BE2C (cell line): ENCODE measurements at regions not wholly inside any gene's neighbourhood (a gene's known extent, or its start where the extent isn't known, plus 50 kb on each side); places are given as distances from the start of the nearest gene placed in this dataset.

ENCODE experiments used
- DNase-seq: peaks from one replicate; pipeline ENCODE4 v3.0.0-alpha.2; 2020
- H3K27me3 ChIP-seq: fragments of 250-450 bp; sonication (Bioruptor Pico); 2 replicates; pipeline ENCODE4 v1.5.1; 2020; ENCODE audit warnings: mild to moderate bottlenecking
- H3K36me3 ChIP-seq: fragments of 250-450 bp; sonication (Bioruptor Pico); 2 replicates; pipeline ENCODE4 v1.5.1; 2020; ENCODE audit warnings: mild to moderate bottlenecking
- H3K4me1 ChIP-seq: fragments of 250-450 bp; sonication (Bioruptor Pico); 2 replicates; pipeline ENCODE4 v1.5.1; 2020
- H3K4me3 ChIP-seq: 2 replicates; pipeline ENCODE4 v1.5.1; 2011; ENCODE audit warnings: low read depth, low read length
- H3K9me3 ChIP-seq: fragments of 250-450 bp; sonication (Bioruptor Pico); 2 replicates; pipeline ENCODE4 v1.5.1; 2020
- CTCF ChIP-seq: IDR thresholded peaks from 2 replicates; pipeline ENCODE4 v1.5.1; 2012; ENCODE audit warnings: mild to moderate bottlenecking, low read depth, low read length

GRCh38 chr2:147374423-147374811 lies 470.4 kb upstream of the ACVR2A start:
- Histone ChIP-seq H3K27me3 (no peaks in the 10 kb centered on the region), H3K4me1 (no peaks in the 10 kb centered on the region), H3K4me3 (no peak overlapping the region), H3K9me3 (no peaks in the 10 kb centered on the region), H3K36me3 (no peaks in the 10 kb centered on the region)
- TF ChIP-seq CTCF: no peak
- no peak for DNase-seq

- no peaks in the 10 kb centered on the region for H3K36me3 ChIP-seq
- DNase-seq: no peak
- TF ChIP-seq CTCF: no peak
- H3K4me1 ChIP-seq: no peaks in the 10 kb centered on the region
- H3K27me3 ChIP-seq: no peaks in the 10 kb centered on the region
- no peaks in the 10 kb centered on the region for H3K9me3 ChIP-seq
- H3K4me3 ChIP-seq: no peak overlapping the region
Measured at GRCh38 chr2:147373800-147374422, 470.9 kb upstream of the ACVR2A start.

GRCh38 chr2:147368306-147368705 lies 476.5 kb upstream of the ACVR2A start:
- Histone ChIP-seq H3K36me3 (no peaks in the 10 kb centered on the region), H3K9me3 (no peaks in the 10 kb centered on the region), H3K27me3 (no peaks in the 10 kb centered on the region), H3K4me1 (no peaks in the 10 kb centered on the region), H3K4me3 (no peak overlapping the region)
- no peak for TF ChIP-seq CTCF
- no peak for DNase-seq

GRCh38 chr2:147366279-147366678 lies 478.6 kb upstream of the ACVR2A start:
- no peaks in the 10 kb centered on the region for H3K4me1 ChIP-seq
- H3K27me3 ChIP-seq: no peaks in the 10 kb centered on the region
- no peak for TF ChIP-seq CTCF
- no peaks in the 10 kb centered on the region for H3K9me3 ChIP-seq
- no peaks in the 10 kb centered on the region for H3K36me3 ChIP-seq
- no peak overlapping the region for H3K4me3 ChIP-seq
- no peak for DNase-seq

- Histone ChIP-seq H3K4me3 (no peak overlapping the region), H3K9me3 (no peaks in the 10 kb centered on the region), H3K36me3 (no peaks in the 10 kb centered on the region), H3K27me3 (no peaks in the 10 kb centered on the region), H3K4me1 (no peaks in the 10 kb centered on the region)
- TF ChIP-seq CTCF: no peak
- DNase-seq: no peak
Measured at GRCh38 chr2:147365622-147366021, 479.2 kb upstream of the ACVR2A start.

GRCh38 chr2:147364597-147364996 lies 480.2 kb upstream of the ACVR2A start:
- no peak for DNase-seq
- H3K27me3 ChIP-seq: no peaks in the 10 kb centered on the region
- no peak overlapping the region for H3K4me3 ChIP-seq
- H3K9me3 ChIP-seq: no peaks in the 10 kb centered on the region
- TF ChIP-seq CTCF: no peak
- no peaks in the 10 kb centered on the region for H3K4me1 ChIP-seq
- no peaks in the 10 kb centered on the region for H3K36me3 ChIP-seq
